GM19240 (cell line): ENCODE measurements at regions not wholly inside any gene's neighbourhood (a gene's known extent, or its start where the extent isn't known, plus 50 kb on each side); places are given as distances from the start of the nearest gene placed in this dataset.

ENCODE experiments used
- DNase-seq: peaks from one replicate; pipeline ENCODE4 v3.0.0; 2011; ENCODE audit warnings: low spot score; ENCODE audit not compliant: insufficient read length

DNA sequence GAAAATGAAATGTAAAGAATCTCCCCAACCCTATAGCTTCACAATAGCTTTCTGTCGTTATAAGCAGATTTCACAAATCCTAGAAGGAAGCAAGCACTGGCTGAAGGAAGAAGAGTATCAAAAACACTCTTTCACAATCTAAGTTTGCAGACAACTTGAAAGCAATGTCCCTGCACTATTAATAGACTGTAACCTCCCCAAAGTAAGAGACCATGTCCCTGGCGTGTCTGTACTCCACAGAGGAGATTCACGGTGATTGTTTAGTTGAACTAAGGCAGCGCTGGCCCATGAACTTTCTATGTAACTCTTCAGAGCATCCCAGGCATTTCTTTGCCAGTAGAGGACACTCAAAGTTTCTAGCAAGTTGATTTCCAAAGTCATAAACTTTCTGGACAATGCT, 128.0 kb upstream of the HNRNPA3 start:
- no peak for DNase-seq

DNA sequence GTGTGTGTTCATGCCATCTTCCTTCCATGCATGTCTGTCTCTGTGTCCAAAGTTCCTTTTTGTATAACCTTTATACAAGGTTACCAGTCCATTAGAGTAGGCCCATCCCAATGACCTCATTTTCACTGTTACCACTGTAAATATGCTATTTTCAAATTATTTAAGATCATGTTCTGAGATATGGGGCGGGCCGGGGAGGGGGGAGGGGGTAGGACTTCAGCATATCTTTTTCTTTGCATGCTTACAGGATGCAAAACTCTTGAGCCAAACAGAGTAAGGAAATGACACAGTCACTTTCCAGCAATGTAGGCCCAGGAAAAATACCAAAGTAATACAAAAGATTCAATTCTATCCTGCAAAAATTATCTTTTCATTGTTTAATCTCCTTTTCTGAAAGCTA, 124.1 kb upstream of the HNRNPA3 start:
- DNase-seq, result no peak

DNA sequence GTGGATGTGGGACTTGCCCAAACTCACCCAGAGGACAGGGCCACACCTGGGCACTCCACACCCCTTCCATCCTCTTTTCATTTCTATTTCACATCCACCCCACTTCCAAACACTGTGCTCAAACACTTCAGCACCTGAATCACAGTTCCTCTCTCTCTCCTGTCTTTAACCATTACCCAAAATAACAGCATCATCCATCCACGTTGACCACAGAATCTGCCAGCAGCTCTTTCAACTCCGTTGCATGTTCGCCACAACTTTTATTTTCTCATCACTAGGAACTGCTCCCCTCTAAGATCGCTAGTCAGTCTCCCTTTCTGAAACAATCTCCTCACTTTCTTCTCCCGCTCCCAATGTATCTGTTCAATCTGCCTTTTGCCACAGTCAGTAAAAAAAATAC, 121.6 kb upstream of the HNRNPA3 start:
- no peak for DNase-seq

DNA sequence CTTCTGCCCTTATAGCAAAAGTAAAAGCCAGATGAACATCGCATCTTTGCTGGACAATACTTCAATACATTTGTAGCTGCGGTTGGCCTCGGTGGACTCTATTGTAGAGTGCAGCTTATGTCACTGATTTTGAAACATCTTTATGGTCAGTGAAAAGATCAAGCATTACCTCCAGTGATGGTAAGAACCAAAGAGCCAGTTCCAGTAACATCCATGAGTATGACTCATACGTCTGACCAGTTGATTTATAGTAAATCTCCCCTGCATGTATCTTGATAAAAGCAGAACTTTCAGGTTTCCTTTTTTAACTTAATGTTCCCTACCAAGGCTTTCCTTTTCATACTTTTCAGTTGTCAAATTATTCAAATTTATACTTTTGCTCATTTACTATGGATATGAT, 119.2 kb upstream of the HNRNPA3 start:
- no peak for DNase-seq

DNA sequence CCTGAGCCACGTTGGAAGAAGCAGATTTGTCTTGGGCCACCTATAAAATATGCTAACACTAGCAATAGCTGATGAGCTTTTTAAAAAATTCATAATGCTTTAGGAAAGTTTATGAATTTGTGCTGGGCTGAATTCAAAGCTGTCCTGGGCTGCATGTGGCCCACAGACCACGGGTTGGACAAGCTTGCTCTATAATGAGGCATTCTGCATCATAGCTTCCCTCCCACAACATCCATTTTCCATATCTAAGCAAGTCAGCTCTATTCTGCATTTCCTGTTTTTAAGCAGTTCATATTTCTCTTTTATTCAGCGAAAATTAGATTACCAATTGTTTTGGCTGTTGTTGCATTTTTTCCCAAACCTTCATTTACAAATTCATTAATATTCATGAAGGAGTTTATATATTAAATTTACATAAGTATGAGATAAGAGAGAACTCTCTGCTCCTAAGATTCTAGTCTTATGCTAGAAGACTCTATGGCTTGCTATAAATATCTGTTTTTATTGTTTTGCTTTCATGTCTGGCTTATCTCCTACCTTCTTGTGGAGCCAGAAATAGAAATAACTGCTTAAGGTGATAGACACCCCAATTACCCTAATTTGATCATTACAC, 114.5 kb upstream of the HNRNPA3 start:
- DNase-seq, result no peak

DNA sequence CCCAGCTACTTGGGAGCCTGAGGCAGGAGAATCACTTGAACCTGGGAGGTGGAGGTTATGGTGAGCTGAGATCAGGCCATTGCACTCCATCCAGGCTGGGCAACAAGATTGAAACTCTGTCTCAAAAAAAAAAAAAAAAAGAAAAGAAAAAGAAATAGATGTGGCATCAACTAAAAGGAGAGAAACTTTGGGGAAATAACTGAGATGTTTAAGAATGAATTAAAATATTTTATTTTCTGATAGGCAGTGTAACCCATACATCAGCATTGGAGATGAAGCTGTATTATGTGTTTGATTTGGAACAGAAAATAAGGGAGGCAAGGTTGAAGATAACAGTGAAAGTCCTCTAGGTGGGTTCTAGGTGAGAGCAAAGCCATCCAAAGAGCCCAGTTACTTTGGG, 110.7 kb upstream of the HNRNPA3 start:
- DNase-seq, result no peak

DNA sequence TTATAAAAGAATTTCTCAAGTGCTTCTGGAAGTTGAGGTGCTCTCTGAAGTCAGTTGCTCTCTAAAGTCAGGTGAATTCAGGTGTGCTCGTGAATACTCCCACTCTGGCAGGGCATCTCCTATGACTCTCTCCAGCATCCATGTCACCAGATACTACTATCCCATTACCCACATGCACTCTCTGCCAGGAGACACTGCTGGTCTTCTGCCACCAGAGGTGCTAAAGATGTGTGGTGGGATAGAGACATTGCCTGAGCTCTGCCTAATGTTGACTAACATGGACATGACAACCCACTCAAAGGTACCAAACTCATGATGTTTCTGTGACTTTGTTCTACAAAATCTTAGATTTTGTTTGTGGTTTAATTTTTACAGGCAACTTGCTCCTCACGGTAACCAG, 106.4 kb upstream of the HNRNPA3 start:
- DNase-seq, result no peak

DNA sequence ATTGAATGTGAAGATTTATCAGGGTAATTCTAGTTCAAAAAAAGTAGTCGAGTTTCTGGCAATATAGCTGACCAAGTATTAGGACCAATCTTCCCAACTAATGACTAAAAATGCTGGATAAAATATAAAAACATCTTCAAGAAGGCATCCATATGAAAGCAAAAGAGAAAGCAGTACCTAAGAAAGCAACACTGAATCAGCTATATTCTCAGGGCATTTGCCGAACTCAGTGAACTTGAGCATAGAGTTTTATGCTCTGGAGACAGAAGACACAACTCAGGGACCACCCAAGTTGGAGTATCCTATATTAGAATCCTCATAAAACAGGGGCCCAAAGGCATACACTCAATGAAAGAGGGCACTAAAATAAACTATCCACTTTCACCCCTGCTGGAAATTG, 103.7 kb upstream of the HNRNPA3 start:
- no peak for DNase-seq

DNA sequence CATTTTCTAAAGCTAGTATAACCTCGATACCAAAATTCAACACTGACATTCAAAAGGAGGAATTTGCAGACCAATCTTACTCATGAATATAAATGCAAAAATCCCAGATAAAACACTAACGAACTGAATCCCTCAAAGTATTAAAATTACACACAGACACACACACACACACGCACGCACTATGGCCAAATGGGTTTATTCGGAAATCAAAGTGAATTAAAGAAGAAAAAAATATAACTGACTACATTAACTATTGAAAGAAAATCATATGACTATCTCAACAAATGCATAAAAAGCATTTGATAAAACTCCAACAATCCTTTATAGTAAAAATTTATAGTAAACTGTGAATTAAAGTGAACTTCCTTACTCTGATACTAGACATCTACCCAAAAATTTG, 97.9 kb upstream of the HNRNPA3 start:
- DNase-seq, result no peak

DNA sequence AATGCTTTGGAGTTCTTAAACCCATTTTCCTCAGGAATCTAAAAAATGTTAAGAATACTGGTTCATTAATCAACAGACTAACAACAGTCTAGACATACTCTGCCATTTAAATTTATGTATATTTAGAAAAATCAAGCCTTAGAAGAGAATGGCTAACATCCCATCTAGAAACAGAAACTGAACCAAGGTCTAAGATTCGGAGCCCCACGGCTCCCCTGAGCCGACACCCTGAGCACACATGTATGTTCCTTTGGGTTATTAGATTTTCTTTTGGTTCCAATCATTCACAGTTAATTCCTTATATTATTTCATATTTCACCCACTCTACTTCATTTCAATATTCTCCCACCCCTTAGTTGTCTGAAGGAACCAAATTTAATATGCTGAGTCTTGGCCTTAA, 94.8 kb upstream of the HNRNPA3 start:
- no peak for DNase-seq

DNA sequence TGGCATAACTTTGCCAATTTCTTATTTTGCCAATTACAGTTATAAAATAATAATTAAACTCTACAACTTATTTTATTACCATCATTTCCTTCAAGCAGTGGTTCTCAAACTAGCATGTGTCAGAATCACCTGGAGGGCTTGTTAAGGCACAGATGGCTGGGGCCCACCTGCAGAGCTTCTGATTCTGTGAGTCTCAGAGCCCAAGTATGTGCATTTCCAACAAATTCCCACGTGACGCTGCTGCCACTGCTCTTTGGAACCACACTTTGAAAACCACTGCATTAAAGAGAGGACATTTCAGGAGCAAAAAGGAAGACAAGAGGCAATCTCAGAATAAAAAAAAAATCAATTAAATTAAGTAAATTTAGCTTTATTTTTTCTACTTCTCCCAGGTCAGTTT, 94.0 kb upstream of the HNRNPA3 start:
- DNase-seq, result no peak

DNA sequence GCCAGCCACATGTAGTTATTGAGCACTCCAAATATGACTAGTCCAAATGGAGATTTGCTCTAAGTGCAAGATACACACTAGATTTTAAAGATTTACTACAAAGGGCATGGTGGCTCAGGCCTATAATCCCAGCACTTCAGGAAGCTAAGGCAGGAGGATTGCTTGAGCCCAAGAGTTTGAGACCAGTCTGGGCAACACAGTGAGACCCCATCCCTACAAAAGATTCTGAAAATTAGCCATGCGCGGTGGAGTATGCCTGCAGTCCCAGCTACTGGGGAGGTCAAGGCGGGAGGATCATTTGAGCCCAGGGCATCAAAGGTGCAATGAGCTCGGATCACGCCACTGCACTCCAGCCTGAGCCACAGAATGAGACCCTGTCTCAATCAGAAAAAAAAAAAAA, 93.5 kb upstream of the HNRNPA3 start:
- no peak for DNase-seq

DNA sequence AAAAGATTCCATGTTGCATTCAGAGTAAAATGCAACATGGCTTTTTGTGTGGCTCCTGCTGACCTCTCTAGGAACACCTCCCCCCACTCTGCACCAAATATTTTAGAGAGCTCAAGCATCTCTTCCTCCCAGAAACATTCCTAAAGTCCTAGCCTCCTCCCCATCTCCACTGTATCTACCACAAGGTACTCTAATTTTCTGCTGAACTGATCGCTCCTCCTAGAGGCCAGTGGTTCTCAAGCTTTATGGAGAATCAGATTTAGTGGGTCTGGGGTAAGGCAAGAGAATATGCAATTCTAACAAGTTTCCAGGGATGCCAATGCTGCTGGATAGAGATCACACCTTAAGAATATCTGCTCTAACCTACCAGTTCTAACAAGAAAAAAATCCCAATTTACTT, 89.5 kb upstream of the HNRNPA3 start:
- no peak for DNase-seq

DNA sequence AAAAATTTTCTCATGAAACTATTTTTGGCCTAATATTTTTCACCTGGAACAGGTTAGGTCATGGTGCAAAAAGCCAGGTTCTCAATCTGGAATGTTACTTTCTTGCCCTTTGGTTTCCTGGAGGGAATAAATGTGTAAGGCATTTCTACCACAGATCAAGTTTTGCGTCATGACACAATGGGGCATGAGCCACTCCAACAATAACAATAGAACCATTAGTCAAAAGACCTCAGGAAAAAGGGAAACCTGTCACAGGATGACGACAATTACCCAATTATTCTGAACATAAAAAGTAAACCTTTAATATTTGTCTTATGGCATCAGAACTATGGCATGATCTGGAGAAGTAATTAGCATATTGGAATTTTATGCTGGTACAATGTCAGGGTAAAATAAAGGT, 88.2 kb upstream of the HNRNPA3 start:
- DNase-seq, result no peak

DNA sequence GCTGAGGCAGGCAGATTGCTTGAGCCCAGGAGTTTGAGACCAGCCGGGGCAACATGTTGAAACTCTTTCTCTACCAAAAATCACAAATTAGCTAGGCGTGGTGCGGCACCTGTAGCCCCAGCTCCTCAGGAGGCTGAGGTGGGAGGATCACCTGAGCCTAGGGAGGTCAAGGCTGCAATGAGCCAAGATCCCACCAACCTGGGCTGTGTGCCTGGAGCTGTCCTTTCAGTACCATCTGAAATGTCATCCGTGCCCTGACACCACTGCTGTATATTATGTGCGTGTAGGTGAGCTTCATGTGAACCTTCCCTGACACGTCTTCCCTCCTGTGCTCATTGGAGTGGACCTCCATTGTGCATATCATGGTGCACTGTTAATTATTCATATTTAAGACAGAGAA, 84.8 kb upstream of the HNRNPA3 start:
- no peak for DNase-seq

DNA sequence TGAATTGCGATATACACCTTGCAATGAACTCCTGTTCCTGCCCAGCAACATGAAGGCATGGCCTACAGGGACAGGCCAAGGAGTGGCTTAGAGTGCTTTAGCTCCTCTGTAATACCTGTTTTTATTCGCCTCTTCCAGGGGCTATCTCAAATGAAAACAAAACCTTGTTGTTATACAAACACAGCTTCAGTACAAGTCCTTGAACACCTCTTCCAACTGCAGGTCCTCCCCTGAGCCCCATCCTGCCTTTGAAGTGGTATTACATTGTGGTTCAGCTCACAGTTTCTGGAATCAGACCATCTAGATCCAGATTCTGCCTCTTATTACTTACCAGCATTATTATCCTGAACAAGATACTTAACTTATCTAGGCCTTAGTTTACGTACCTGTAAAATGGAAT, 83.0 kb upstream of the HNRNPA3 start:
- no peak for DNase-seq

DNA sequence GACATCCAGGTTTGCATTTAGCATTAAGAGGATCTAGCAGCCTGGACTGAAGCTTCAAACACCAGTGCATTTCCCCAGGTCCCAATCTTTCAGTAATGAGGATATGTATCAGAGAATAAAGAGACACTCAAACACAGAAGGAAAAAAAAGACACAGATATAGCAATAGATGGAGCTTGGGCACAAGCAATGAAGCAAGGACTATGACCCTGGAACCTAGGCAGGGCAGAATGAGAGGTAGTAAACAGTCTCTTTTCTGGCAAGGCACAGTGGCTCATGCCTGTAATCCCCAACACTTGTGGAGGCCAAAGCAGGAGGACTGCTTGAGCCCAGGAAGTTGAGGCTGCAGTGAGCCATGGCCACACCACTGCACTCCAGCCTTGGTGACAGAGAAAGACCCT, 80.7 kb upstream of the HNRNPA3 start:
- no peak for DNase-seq

DNA sequence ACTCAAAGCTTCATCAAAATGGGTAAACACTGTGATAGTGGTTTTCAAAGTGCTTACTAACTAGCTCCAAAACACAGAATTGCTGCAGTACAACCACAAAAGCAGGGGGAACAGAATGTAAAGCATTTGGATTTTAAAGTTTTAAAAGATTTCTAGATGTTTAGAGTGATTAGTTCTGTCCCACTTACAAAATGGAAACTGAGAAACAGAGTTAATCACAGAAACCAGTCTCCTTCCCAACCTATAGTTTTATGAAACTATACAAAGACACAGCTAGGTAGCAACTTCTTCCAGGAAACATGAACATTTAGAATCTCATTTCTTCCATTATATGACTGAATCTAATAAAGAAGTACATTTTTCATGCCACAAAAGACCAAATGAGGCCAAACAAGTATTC, 73.8 kb upstream of the HNRNPA3 start:
- no peak for DNase-seq

DNA sequence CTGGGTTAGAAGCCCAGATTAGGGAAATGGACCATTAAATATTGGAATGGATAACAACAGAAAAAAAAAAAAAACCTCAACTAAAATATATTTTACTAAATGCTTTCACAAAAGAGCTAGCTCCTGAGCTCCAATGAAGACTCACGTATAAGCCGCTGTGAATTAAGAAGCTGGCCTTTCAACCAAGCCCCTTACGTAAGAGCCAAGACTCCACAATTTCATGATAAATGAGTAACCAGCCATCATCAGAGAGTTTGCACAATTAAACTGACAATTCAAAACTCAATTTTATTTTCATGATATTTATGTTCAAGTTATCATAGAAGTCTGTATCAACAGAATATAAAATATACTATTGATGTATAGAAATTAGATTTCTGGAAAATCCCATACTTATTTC, 70.7 kb upstream of the HNRNPA3 start:
- DNase-seq, result no peak

DNA sequence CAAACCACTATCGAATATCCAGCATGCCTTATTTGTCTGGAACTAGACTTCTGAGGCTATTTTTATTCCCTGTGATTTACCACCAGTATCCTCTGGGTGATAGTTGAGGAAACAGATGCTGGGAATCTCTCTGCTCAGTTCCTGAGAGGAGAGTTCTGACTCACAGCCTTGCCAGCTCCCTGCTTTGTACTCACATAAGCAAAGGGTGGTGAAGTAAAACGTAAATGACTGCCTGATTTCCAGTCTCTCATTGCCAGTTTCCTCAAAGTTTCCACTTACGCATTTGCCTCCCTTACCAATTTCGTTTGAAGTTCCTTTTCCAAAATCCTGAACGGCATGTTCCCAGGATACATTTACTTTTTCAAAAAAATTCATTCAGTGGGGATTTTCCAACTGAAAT, 69.2 kb upstream of the HNRNPA3 start:
- no peak for DNase-seq

DNA sequence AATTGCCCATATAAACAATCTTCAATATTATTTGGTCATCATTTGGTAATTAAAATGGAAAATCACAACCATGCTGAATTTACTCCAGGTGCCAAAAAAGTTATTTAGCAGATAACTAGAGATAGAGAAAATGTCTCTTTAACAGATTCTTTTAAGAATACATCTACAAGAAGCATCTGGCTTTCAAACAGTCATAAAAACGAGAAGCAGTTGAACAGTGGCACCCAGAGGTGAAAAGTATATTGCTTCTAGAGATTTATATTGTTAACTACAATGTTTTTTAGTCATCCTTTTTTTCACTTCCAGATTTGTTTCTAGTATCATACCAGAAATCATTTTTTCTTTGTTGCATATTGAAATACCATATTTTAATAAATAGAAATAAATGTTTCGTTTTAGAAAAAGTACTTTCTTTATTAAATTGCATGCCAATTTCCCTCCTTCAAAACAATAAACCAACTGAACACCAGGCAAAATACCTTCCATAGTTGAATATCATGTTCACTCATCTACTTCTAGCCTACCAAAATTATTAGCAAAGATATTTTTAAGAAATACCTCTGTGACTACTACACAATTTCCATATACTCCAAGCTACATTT, 65.4 kb upstream of the HNRNPA3 start:
- no peak for DNase-seq

DNA sequence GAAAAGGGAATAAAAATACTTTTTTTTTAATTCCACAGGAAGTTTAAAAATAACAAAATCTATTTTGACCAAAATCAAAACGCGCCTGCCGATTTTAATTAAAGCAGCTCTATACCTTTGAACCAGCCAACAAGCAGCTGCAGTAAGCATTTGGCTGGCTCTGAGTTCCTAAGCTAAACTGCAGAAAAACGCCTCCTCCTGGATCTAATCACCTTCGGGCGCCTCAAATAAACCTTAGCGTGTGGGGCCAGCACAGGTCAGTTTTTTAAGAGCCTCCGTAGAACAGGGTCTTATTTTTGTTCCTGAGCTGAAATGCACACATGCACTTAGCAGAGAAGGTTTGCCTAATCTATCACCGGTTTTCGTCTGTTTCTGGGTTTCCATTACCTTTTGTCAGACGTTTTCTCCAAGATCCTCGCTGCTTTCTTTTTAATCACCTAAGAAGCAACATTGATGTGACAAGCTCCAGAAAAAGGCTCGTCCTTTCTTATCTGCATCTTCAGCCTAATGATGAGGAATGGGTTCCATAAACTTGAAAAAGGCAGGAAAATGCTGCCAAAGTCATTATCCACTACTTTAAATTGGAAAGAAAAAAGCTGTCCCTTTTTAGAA, 64.7 kb upstream of the HNRNPA3 start:
- no peak for DNase-seq

DNA sequence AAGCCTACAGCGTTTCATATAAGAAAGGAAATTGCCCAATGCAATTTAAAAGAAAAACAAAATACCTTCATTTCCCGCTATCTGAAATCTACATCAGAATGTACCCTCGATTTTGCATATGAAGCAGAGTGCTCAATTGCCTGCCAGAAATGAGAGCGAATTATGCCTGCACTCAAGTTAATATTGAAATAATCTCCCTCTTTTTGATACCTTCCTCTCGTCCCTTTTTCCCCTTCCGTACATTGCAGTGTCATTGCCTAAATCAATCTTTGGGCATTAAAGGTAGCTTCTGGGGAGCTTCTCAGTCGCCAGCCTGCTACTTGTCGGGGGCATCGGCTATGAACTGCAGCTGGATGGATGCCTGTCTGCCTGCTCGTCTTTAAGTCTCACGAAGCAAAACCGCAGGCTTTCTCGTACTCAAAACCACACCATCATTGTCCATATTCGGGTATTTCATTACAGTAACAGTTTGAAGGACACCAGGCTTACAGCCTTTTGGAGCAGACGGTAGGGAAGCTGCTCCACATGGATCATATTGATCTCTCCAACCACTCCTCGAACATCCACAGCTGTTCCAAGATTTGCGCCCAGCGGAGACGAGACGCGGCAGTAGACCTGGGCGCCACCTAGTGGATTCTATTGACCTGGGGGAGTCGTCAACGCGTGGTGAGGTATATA, 64.0 kb upstream of the HNRNPA3 start:
- no peak for DNase-seq
